HG03135 (cell line): ENCODE measurements at regions not wholly inside any gene's neighbourhood (a gene's known extent, or its start where the extent isn't known, plus 50 kb on each side); places are given as distances from the start of the nearest gene placed in this dataset.

Experiments
- ATAC-seq: cut with Tn5 transposase; IDR thresholded peaks from one replicate; pipeline ENCODE4 v1.9.1; 2021; ENCODE audit warnings: mild to moderate bottlenecking, moderate library complexity; ENCODE audit not compliant: unreplicated experiment

DNA sequence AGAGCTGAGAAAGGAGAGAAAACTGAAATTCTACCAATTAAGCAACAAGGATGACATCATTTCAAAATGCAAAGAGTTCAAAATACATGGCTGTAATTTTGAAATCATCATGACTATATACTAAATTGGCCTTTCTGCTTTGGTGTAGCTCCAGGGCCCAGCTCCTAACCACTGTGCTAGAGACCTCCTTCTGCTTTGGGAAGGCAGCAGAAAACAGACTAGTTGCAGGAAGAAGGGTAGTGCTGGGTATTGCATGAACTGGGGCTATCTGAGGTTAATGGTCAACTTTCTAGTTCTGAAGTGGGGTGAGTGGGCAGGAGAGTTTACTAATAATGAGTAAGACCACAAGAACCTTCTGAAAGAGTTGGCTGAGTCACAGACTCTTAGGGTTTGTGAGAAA is 66.2 kb downstream of the PTGER2 start:
- peak; percentile 100 for ATAC-seq
